ENCODE measurements at regions not wholly inside any gene's neighbourhood (a gene's known extent, or its start where the extent isn't known, plus 50 kb on each side); places are given as distances from the start of the nearest gene placed in this dataset.
A peak's percentile ranks its signal among the peaks of the same experiment; 100 is the strongest.

DNA sequence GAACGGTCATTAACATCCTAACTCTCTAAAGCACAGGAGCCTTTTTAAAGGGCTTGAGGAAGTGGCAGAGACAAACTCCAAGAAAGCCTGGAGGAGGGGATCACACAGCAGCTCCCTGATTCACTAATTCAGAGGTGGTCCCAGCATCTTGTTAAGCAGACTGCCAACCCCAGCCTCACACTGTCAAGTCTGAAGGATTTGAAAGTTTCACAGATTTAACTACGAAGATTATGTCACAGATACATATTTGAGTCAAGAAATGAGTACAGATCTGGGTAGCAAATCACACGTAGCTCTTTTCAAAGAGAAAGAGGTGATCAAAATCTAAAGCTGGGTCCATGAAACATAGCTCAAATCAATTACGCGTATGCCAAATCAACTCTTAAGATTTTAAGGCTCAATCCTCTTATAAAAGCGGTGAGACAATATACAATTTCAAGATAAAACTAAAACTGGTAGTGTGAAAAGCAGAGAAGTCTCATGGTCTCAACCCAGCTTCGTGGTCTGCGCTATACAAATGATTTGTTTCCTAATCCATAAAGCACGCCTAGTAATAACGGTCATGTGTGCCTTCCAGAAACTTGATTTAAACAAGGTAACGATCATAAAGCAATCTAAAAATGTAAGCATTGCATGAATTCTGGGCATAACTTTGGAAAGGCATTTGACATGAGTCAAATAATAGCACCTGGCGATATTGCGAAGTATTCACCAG is 229.9 kb upstream of the MKLN1 start:
- DNase-seq, result no peak

DNA sequence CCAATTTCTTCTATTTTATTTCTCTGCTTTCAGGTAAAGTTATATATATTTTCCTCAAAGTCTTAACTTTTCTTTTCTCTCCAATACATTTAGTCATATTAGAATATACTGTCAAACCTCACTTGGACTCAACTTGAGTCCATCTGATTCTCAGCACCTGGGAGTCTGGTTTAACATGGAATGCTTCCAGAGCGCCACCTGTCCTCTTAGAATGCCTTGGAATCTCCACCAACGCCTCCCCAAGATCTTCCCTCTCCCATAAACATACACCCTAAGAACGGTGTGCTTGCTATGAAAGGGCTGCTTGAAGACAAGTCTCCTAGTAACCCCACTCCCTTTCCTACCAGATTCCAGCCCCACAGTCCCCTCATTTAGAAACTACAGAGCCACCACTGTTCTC is 229.1 kb upstream of the MKLN1 start:
- DNase-seq, result no peak

DNA sequence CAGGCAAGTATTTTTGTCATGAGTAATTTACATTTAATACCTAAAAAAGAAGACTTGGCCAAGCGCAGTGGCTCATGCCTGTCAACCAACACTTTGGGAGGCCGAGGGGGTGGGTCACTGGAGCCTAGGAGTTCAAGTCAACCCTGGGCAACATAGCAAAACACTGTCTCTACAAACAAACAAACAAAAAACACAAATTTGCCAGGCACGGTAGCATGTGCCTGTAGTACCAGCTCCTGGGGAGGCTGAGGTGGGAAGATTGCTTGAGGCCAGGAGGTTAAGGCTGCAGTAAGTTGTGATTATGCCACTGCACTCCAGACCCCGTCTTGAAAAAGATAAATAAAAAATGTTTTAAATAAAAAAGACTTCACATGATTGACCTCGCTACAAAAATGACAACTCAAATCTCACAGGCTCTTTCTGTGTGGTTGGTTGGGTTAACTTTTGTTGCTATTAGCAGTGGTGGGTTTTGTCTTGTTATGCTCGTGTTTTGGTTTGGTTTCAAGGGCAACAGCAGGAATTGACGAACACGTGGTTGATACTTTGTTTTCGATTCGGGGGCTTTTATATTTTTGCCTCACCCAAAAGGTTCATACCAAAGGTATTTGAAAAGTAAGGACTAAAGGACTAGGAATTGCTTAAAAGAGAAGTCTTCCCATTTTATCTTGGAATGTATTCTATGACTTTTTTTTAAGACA is 227.2 kb upstream of the MKLN1 start:
- no peak for DNase-seq

DNA sequence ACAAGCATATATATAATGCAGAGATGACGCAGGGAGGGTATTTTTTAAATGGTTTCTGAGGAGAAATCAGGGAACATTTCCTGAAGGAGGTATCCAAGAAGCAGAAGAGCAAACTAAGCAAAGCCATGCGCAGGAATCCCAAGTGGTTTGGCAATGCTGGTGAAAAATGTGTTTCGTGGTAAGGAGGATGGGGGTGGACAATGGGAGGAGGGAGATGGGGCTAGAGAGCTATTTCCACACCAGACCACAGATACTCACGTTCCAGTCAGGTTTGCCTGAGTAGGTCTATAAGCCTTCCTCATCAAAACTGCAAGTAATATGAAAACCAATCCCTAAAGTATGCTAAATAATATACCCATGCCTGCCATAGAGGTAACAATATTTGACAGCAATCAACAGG is 223.7 kb upstream of the MKLN1 start:
- DNase-seq, result no peak

DNA sequence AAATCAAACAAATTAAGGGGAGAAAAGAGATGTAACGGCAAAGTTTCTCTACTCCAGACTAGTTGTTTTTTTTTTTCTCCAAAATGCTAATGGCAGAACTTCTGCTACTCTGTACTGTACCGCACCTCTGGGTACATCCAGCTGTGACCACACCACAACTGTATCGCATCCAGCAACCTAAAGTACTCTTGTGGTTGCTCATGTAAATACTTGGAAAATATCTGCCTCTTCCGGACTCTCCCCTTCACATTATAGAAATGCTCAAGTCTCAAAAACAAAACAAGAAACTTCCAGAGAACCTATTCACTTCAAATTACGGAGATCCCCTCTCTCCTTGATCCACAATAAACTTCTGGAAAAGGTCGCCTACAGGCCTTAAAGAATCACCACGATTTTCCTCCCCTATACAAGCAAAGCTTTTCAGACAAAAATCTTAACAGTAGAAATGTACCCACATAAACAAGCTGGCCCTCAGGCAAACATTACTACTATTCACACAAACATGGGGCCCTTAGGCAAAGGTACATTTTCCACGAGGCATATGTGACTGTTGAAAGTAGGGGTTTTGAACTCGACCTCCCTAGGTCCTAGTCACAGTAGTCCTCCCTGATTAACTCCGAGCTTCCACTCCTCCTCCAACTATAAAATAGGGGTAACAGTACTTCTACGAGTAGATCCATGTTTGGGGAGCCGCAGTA is 222.9 kb upstream of the MKLN1 start:
- no peak for DNase-seq

DNA sequence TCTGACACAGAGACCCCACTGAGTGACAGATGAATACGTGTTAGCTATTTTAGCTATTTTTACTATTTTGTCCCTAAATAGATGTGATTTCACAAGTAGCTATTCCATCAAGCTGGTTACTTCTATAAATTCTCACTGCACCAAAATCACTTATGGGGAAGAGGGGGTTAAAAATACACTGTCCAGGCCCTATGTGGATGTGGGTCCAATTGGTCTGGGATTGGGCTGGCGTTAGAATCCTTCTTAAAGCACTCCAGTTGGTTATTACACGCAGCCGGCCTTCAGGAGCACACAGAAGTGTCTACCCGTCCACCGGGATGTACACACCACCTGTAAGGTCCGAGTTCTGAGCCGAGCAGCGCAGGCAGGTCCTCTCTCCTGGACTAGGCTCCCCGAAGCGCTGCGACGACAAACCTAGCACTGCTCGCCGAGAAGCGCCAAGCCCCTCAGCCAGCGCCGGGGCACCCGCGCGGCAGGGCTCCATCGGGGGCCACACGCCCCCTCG is 222.3 kb upstream of the MKLN1 start:
- DNase-seq, result no peak

DNA sequence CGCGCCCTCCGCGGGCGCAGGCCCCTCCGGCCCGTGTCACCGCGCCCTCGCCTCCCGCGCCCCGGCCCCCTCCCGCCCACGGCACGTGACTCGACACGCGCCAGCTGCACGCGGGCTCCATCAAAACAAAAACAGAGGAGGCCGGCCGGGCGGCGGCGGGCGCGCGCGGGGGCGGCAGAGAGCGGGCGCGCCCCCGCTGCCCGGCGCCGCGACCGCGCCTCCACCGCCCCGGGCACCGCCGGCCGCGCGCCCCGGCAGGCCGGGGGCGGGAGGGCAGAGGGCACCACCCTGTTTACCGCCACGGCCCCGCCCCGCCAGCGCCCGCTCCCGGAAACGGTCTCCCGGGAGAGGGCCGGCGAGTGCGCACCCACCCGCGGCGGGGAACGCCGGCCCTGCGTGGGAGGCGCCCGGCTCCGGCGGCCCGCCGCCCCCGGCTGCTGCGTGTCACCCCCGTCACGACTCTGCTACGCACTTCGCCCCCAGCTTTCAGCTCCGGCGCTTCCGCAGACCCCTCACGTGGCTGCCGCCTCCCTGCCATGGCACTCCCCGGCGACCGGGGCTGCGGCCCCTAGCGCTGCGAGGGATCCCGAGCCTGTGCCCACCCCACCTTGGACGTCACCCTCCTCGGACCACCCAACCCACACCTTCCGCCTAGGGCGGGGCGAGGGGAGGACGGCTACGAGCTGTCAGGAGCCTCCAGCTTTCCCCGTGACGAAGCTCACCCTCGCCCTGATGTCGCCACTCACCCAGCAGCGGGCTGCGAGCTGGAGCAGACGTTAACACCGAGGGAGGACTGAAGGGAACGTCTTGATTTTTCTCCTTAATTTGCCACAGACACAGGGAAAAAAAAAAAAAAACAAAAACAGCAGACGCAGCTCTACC is 221.6 kb upstream of the MKLN1 start:
- DNase-seq, result peak; percentile 35

DNA sequence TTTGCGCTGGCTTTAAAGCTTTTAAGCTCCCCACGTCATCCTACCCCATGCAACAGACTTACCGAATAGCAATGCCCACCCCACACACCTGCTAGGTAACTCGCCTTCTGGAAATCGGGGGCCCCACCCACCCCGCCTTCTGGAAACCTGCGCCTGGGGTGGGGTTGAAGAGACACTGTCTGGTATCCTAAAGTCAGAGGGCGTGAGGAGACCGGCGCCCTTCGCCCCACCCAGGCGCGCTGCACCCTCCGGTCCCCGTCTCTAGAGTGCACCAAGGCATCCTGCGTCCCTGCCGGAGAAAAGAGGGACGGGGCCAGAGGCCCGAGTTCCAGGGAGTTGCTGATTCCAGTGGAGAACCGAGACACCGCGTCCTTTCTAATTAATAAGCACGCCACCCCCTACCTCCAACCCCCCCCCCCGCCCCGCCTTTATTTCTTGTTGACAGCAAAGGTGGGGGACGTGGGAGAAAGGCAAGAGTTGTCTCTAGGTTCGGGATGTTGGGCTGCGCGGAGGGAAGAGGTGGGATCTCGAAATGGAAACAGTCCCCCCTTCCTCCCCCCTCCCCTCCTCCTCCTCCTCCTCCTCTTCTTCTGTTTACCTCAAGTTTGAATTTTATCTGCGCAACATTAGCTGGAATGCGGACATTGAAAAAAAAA is 220.9 kb upstream of the MKLN1 start:
- DNase-seq, result no peak

DNA sequence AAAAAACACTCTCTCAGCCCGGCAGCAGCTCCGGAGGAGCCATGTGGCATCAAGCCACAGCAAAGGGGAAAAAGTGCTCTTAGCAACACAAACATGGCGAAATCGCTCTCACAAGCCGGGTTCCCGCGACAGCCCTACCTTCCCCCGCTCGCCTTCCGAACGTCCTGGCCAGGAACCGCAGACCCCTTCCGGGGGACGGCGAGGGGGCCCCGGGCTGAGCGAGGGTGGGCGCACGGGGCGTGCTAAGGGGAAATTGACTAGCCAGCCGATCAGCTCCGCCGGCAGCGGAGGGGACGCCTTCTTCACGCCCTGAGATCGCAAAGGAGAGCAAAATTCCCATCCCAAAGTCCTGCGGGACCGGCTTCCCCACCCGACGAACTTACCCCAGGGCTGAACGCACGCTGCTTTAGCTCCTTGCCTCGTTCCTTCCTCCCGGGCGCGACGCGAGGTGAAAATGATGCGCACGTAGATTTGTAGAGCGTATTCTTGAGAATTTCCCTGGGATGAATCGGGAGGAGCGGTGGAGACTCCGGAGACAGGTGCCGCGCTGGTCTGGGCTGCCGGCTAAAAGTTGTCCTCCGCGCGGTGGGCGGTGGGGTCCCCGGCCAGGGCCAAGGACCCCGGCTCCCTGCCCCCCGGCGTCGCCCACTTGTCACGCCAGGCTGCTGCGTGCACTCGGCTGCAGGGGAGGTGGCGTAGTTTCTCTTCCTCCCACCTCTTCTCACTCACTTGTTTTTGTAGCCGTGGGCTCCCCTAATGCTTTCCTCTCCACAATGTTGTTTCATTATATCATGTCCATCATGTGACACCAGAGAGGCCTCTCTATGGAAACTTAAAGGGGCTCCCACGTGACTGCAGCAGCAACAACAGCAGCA is 220.1 kb upstream of the MKLN1 start:
- peak; percentile 54 for DNase-seq

DNA sequence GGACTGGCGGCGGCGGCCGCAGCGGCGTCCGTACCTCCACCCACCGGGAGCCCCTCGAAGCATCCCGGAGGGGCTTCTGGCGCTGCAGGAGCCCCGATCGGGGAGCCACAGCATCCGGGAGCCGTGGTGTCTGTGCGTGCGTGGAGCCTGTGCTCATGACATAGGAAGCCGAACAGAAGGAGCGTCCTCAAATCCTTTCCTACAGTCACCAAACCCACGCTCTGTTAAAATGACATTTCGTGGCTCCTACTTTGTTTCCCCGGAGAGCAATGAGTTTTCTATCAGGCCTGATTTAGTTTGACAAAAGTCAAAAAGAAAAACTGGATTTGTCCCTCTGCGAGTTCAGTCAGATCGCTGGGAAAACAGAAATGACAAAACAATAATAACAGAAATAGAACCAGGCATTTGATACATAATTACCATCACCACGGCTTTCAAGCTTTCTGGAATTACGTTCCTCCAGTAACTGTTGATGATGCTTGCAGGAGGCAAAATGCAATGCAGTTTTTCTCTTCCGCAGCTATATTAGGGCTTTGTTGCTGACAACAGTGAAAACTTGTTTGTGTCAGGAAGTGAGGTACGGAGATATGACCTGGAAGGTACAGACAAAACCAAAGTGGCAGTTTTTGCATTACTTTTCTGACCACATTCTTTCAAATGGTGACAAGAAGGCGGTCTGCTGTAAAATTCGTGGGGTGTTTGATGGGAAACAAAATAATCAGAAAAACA is 219.3 kb upstream of the MKLN1 start:
- no peak for DNase-seq

DNA sequence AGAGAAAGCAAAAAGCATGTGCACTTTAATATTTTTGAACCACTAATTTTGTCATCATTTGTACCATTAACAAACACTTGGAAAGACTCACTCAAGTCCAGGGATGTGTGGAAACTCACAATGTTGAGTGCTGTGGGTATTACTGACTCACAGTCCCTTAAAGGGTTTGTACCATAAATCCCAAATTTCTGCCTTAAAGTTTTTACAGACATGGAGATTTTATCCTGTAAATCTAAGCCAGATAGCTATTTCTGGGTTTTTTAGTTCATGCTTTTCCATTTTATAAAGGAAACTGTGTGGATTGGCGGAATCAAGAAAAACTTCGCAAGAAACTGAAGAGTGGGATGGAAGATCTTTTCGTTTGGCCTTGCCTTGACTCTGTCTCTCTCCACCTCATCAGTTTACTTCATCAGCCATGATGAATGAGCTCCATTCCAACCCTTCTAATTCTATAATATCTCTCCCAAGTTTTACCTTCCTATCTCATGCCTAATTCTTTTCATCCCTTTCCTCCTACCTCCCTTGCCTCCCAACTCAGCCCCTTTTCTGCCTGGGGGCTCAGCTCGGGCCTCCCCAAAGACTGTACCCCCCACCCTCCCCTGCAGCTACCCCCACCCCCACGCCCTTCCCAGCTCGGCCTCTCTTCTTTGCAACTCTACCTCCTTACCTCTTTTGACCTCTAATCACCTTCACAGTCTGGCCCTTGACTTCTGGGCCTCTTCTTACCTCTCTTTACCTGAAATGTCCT is 218.5 kb upstream of the MKLN1 start:
- no peak for DNase-seq

DNA sequence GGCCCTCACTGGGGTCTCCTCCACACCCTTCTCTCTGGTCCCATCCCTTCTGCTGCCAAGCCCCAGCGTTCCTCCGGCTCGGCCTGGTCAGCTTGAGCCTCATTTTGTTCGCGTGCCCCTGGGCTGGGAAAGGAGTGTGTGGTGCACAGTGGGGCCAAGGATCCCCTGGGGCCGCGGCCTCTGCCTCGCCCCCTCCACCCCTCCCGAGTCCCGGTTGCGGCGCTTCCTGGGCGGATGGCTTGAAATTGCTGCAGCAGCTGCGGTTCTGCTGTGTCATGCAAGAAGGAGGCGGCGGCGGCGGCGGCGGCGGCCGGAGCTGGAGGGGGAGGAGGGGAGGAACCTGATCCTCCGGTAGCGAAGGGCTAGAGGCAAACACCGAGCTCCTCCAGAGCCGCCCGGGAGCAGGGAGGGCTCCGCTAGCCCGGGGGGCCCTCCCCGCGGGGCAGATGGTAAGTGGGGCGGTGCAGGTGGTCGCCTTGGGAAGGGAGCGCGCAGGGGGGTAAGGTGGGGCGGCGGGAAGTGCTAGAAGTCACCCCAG is 217.8 kb upstream of the MKLN1 start:
- DNase-seq, result peak; percentile 44

DNA sequence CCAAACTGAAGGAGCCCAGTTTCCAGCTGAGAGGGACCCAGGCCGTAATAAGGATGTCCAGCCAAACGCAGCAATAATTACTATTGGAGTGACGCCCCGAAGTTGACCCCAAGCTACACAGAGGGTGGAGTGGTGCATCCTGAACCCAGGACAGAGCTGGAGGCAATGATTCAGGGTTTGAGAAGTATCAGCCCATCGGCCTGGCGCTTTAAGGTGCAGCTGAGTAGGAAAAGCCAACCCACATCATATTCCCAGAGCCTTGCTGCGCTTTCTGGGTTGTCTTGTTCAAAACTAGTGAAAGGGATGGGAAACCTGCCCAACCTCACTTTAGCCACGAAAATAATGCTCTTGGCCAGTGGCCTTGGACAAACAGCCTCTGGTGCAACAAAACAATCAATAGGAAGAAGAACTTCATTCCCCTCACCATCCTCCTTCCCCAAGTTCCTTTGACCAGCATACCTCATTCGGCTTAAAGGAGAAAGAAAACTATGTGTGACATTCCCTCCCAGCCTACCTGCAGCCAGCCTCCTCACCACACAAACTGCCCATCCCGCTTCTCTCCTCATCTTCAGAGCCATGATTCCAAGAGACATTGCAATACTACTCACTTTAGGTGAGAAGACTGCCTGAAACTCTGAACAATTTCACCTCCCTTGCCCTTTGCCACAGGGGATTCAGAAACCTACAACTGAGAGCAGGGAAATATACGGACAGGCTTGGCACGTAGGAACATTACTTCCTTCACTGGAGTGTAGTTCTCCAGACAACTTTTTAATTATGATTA is 217.2 kb upstream of the MKLN1 start:
- DNase-seq, result no peak

DNA sequence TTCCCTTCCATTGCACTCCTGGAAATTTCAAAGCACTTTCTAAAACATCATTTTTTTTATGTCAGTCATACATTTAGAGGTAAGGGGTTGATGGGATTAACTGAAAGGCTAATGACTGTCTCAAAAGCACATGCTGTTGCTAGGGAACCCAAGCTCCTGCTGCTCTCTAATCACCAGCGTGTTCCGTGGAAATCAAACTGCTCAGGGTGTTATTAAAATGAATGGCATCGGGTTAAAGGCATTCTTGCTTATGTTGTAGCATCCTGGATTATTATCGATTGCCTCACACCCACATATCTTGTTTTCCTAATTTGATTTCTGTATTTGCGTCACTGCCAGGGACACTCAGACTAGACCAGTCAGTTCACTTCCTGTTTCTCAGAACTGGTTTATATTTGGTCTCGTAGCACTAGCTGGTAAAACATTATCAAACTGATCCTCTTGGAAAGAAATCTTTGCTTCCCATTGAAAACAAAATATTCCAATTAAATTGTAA is 216.5 kb upstream of the MKLN1 start:
- peak; percentile 19 for DNase-seq

DNA sequence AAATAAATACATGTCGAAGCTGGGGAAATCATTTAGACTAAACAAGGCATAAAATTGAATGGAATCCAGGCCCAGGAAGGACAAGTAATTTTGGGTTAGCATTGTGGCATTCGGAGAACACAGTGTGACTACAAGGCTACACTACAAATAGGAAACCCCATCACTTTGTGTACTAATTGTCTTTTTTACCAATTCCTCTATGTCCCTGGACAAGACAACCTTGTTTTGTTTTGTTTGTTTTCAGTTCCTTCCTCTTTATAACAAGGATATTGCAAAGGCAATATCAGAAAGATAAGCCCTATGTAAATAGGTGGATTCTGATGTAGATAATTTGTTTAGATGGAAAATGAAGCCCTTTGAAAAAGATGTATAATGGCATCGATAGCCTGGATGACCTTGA is 215.9 kb upstream of the MKLN1 start:
- DNase-seq, result no peak

DNA sequence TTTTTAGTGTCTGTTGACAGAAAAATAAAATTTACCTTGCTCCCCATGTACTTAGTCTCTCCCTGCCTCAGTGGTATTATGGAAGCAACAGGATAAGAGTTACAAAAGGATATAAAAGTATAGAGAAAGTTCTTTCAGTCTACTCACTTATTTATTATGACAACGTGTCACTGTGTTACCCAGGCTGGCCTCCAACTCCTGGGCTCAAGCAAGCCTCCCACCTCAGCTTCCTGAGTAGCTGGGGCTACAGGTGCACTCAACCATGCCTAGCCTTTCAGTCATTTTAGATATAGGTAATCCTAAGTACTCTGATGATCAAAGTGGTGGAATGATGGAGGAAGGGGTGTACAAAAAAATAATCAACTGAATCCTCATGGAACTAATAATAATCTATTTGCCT is 215.2 kb upstream of the MKLN1 start:
- DNase-seq, result no peak

DNA sequence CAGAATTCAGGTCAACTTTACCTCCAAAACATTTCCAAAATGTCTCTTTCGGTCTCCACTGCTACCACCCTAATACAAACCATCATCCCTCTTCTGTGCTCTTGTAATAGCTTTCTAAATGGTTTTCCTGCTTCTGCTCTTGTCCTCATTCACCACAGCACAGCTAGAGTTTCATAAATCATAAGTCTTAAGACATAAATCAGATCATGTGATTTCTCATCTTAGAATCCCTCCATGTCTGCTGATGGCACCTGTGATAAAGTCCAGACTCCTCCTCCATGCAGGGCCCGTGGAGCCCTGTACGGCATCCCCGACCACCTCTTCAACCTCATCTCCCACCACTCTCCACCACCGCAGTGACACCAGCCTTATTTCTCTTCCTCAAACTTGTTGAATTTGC is 212.3 kb upstream of the MKLN1 start:
- DNase-seq, result no peak

DNA sequence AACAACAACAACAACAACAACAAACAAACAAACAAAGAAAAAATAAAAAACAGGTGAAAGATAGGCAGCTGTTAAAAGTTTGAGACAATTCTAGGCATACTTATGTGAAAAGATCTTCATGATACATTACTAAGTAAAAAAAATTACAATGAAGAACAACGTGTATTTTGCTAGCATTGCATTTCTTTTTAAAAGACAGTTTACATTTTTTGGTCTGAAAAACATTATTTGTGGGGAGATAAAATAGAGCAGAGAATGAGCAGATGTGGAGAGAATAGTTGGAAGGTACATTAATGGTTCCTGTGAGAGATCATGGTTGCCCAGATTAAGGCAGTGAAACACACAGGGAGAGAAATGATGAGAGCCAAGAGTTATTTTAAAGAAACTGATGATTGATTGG is 210.2 kb upstream of the MKLN1 start:
- no peak for DNase-seq

DNA sequence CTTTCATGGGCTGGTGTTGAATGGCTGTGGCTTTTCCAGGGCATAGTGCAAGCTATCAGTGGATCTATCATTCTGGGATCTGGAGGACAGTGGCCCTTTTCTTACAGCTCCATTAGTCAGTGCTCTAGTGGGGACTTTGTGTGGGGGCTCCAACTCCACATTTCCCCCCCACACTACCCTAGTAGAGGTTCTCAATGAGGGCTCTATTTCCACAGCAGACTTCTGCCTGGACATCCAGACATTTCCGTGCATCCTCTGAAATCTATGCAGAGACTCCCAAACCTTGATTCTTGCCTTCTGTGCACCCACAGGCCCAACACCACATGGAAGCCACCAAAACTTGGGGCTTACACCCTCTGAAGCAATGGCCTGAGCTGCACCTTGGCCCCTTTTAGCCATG is 208.3 kb upstream of the MKLN1 start:
- DNase-seq, result no peak
